Liver (tissue), 8 donors: ENCODE measurements at regions not wholly inside any gene's neighbourhood (a gene's known extent, or its start where the extent isn't known, plus 50 kb on each side); places are given as distances from the start of the nearest gene placed in this dataset.

Source experiments
- DNase-seq: peaks from one replicate; pipeline ENCODE4 v3.0.0-alpha.2; 2017; ENCODE audit warnings: low spot score
- H3K27ac ChIP-seq, 2 donors: one replicate each; pipeline ENCODE4 v1.7.0; 2013; ENCODE audit warnings: inconsistent platforms in 2 of 2, low read length in 2 of 2, control low read depth in 1 of 2, low read depth in 1 of 2, mild to moderate bottlenecking in 1 of 2
- H3K27me3 ChIP-seq, 4 donors: one replicate each; pipeline versions ENCODE4 v1.6.1 to v1.7.0; 2013; ENCODE audit warnings: low read length in 3 of 4, inconsistent platforms in 1 of 4, mild to moderate bottlenecking in 1 of 4, moderate library complexity in 1 of 4; ENCODE audit not compliant: control insufficient read depth in 4 of 4, insufficient read depth in 4 of 4
- H3K36me3 ChIP-seq, 4 donors: one replicate each; pipeline versions ENCODE4 v1.6.1 to v1.7.0; 2013; ENCODE audit warnings: low read length in 3 of 4, mild to moderate bottlenecking in 3 of 4, low read depth in 1 of 4, moderate library complexity in 1 of 4; ENCODE audit not compliant: control insufficient read depth in 4 of 4, insufficient read depth in 3 of 4
- H3K4me1 ChIP-seq, 4 donors: one replicate each; pipeline versions ENCODE4 v1.6.1 to v1.7.0; 2013; ENCODE audit warnings: low read length in 3 of 4, mild to moderate bottlenecking in 3 of 4, moderate library complexity in 1 of 4; ENCODE audit not compliant: control insufficient read depth in 4 of 4, insufficient read depth in 4 of 4
- H3K4me3 ChIP-seq, 3 donors: one replicate each; pipeline versions ENCODE4 v1.6.1 to v1.7.0; 2013; ENCODE audit warnings: low read length in 3 of 3, control low read depth in 1 of 3, low read depth in 1 of 3, mild to moderate bottlenecking in 1 of 3
- H3K9ac ChIP-seq, 2 donors: one replicate each; pipeline ENCODE4 v1.7.0; 2013; ENCODE audit warnings: low read length in 2 of 2, mild to moderate bottlenecking in 2 of 2, moderate library complexity in 2 of 2, control low read depth in 1 of 2, low read depth in 1 of 2
- H3K9me3 ChIP-seq, 4 donors: one replicate each; pipeline versions ENCODE4 v1.6.1 to v1.7.0; 2013; ENCODE audit warnings: low read length in 3 of 4; ENCODE audit not compliant: control insufficient read depth in 4 of 4
- EGR1 ChIP-seq, 2 donors: IDR thresholded peaks; 2 replicates each; pipeline ENCODE4 v1.6.1; 2016 to 2018; ENCODE audit warnings: antibody characterized with exemption in 2 of 2, low read depth in 2 of 2
- FOXA1 ChIP-seq: IDR thresholded peaks from 2 replicates; pipeline ENCODE4 v1.6.1; 2016; ENCODE audit warnings: antibody characterized with exemption
- FOXA2 ChIP-seq: IDR thresholded peaks from 2 replicates; pipeline ENCODE4 v1.6.1; 2016; ENCODE audit warnings: antibody characterized with exemption
- GABPA ChIP-seq, 2 donors: IDR thresholded peaks in 1 of 2; conservative IDR thresholded peaks in 1 of 2; 2 replicates each; pipeline ENCODE4 v1.6.1; 2016; ENCODE audit warnings: antibody characterized with exemption in 2 of 2, mild to moderate bottlenecking in 1 of 2, moderate library complexity in 1 of 2
- HNF4A ChIP-seq, 2 donors: conservative IDR thresholded peaks; 2 replicates each; pipeline ENCODE4 v1.6.1; 2016; ENCODE audit warnings: antibody characterized with exemption in 2 of 2, mild to moderate bottlenecking in 2 of 2
- HNF4G ChIP-seq: IDR thresholded peaks from 2 replicates; pipeline ENCODE4 v1.6.1; 2016; ENCODE audit warnings: antibody characterized with exemption
- JUND ChIP-seq, 2 donors: IDR thresholded peaks; 2 replicates each; pipeline ENCODE4 v1.6.1; 2016; ENCODE audit warnings: antibody characterized with exemption in 2 of 2
- NR2F2 ChIP-seq: IDR thresholded peaks from 2 replicates; pipeline ENCODE4 v1.6.1; 2016; ENCODE audit warnings: antibody characterized with exemption
- RAD21 ChIP-seq, 2 donors: IDR thresholded peaks; 2 replicates each; pipeline ENCODE4 v1.6.1; 2016; ENCODE audit warnings: antibody characterized with exemption in 2 of 2, mild to moderate bottlenecking in 2 of 2
- RXRA ChIP-seq, 2 donors: IDR thresholded peaks; 2 replicates each; pipeline ENCODE4 v1.6.1; 2017 to 2018; ENCODE audit warnings: antibody characterized with exemption in 2 of 2, mild to moderate bottlenecking in 1 of 2
- SP1 ChIP-seq: IDR thresholded peaks from 2 replicates; pipeline ENCODE4 v1.6.1; 2018; ENCODE audit warnings: antibody characterized with exemption, mild to moderate bottlenecking
- TAF1 ChIP-seq: conservative IDR thresholded peaks from 2 replicates; pipeline ENCODE4 v1.6.1; 2016; ENCODE audit warnings: antibody characterized with exemption, mild to moderate bottlenecking
- YY1 ChIP-seq: IDR thresholded peaks from 2 replicates; pipeline ENCODE4 v1.6.1; 2016; ENCODE audit warnings: antibody characterized with exemption, mild to moderate bottlenecking
- WGBS: extraction: QIAGEN DNeasy Blood & Tissue Kit; methylation state at CpG from one replicate; pipeline ENCODE4 v1.1.7; 2013; 5-methylcytosine and 5-hydroxymethylcytosine counted together
- TF ChIP-seq, protein P1 (sequence below): IDR thresholded peaks from 2 replicates; pipeline ENCODE4 v1.6.1; 2016; ENCODE audit warnings: antibody characterized with exemption
- TF ChIP-seq, protein P2 (sequence below): IDR thresholded peaks from 2 replicates; pipeline ENCODE4 v1.6.1; 2016; ENCODE audit warnings: antibody characterized with exemption
- TF ChIP-seq, protein P3 (sequence below): IDR thresholded peaks from 2 replicates; pipeline ENCODE4 v1.6.1; 2016; ENCODE audit warnings: antibody characterized with exemption, mild to moderate bottlenecking
- TF ChIP-seq, protein P4 (sequence below): IDR thresholded peaks from 2 replicates; pipeline ENCODE4 v1.6.1; 2016; ENCODE audit warnings: antibody characterized with exemption
- TF ChIP-seq, protein P5 (sequence below): fragments of 150-350 bp; IDR thresholded peaks from 2 replicates; pipeline ENCODE4 v1.5.1; 2017; ENCODE audit warnings: improper control_type of control experiment, low read depth, low read length; ENCODE audit not compliant: missing input control
- donor health status: healthy.
- donor health status: healthy.
- donor health status: healthy.
- donor health status: healthy.
- donor health status: healthy.

DNA sequence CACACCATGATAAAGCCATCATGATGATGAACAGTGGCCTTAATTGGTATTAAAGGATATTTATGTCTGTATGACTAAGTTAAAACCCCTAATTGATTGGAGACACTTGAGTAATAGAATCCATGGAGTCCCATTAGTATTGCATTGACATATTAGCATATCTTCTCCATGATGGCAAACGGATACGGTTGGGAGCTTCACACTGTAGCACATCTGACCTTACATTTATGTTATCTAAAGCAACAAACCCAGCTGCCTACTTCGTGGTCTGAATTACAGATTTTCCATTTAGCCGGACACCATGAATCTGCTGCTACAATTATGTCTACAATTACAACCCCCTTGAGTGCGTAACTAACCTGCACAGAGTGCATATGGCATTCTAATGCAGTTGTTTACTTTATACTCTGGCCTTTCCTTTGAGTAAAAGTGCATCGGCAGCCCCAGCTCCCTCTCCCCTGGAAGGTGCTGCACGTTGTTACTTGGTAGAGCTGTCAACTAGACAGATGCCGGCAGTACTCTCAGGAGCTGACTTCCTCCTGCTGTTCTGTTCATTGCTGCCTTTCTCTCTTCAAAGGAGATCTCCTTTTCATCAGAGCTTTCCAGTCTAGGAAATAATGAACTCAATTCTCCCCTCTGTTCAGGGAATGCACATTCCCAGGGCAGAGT is 92.1 kb downstream of the LRRC30 start:
- 49% methylated on average over 8 of the region's 8 CpGs for WGBS
- Histone ChIP-seq H3K9ac (no peak overlapping the region), H3K4me3 (no peak overlapping the region), H3K27me3 (no peaks in the 10 kb centered on the region), H3K9me3 (no peaks in the 10 kb centered on the region), H3K27ac (no peak overlapping the region), H3K36me3 (no peaks in the 10 kb centered on the region), H3K4me1 (no peaks in the 10 kb centered on the region)
- TF ChIP-seq RXRA (IDR thresholded peaks at IDR 0.05), result no peak
- no peak for TF ChIP-seq SP1
- no peak for TF ChIP-seq HNF4A (conservative IDR thresholded peaks at IDR 0.05)
- no peak for TF ChIP-seq TAF1
- TF ChIP-seq, protein P1, sequence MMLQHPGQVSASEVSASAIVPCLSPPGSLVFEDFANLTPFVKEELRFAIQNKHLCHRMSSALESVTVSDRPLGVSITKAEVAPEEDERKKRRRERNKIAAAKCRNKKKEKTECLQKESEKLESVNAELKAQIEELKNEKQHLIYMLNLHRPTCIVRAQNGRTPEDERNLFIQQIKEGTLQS, result no peak
- TF ChIP-seq, protein P2, sequence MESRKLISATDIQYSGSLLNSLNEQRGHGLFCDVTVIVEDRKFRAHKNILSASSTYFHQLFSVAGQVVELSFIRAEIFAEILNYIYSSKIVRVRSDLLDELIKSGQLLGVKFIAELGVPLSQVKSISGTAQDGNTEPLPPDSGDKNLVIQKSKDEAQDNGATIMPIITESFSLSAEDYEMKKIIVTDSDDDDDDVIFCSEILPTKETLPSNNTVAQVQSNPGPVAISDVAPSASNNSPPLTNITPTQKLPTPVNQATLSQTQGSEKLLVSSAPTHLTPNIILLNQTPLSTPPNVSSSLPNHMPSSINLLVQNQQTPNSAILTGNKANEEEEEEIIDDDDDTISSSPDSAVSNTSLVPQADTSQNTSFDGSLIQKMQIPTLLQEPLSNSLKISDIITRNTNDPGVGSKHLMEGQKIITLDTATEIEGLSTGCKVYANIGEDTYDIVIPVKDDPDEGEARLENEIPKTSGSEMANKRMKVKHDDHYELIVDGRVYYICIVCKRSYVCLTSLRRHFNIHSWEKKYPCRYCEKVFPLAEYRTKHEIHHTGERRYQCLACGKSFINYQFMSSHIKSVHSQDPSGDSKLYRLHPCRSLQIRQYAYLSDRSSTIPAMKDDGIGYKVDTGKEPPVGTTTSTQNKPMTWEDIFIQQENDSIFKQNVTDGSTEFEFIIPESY, result no peak
- TF ChIP-seq NR2F2, result no peak
- TF ChIP-seq, protein P3, sequence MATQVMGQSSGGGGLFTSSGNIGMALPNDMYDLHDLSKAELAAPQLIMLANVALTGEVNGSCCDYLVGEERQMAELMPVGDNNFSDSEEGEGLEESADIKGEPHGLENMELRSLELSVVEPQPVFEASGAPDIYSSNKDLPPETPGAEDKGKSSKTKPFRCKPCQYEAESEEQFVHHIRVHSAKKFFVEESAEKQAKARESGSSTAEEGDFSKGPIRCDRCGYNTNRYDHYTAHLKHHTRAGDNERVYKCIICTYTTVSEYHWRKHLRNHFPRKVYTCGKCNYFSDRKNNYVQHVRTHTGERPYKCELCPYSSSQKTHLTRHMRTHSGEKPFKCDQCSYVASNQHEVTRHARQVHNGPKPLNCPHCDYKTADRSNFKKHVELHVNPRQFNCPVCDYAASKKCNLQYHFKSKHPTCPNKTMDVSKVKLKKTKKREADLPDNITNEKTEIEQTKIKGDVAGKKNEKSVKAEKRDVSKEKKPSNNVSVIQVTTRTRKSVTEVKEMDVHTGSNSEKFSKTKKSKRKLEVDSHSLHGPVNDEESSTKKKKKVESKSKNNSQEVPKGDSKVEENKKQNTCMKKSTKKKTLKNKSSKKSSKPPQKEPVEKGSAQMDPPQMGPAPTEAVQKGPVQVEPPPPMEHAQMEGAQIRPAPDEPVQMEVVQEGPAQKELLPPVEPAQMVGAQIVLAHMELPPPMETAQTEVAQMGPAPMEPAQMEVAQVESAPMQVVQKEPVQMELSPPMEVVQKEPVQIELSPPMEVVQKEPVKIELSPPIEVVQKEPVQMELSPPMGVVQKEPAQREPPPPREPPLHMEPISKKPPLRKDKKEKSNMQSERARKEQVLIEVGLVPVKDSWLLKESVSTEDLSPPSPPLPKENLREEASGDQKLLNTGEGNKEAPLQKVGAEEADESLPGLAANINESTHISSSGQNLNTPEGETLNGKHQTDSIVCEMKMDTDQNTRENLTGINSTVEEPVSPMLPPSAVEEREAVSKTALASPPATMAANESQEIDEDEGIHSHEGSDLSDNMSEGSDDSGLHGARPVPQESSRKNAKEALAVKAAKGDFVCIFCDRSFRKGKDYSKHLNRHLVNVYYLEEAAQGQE, result no peak
- no peak for TF ChIP-seq FOXA2
- TF ChIP-seq EGR1 (IDR thresholded peaks at IDR 0.05; ENCODE audit: low read depth in 2 of 2), result no peak
- TF ChIP-seq, protein P4, sequence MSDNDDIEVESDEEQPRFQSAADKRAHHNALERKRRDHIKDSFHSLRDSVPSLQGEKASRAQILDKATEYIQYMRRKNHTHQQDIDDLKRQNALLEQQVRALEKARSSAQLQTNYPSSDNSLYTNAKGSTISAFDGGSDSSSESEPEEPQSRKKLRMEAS, result no peak
- no peak for TF ChIP-seq RAD21 (IDR thresholded peaks at IDR 0.05)
- TF ChIP-seq JUND (IDR thresholded peaks at IDR 0.05), result no peak
- TF ChIP-seq YY1, result no peak
- TF ChIP-seq FOXA1, result no peak
- TF ChIP-seq GABPA (IDR thresholded peaks at IDR 0.05 in 1 of 2, conservative IDR thresholded peaks at IDR 0.05 in 1 of 2), result no peak
- TF ChIP-seq, protein P5, sequence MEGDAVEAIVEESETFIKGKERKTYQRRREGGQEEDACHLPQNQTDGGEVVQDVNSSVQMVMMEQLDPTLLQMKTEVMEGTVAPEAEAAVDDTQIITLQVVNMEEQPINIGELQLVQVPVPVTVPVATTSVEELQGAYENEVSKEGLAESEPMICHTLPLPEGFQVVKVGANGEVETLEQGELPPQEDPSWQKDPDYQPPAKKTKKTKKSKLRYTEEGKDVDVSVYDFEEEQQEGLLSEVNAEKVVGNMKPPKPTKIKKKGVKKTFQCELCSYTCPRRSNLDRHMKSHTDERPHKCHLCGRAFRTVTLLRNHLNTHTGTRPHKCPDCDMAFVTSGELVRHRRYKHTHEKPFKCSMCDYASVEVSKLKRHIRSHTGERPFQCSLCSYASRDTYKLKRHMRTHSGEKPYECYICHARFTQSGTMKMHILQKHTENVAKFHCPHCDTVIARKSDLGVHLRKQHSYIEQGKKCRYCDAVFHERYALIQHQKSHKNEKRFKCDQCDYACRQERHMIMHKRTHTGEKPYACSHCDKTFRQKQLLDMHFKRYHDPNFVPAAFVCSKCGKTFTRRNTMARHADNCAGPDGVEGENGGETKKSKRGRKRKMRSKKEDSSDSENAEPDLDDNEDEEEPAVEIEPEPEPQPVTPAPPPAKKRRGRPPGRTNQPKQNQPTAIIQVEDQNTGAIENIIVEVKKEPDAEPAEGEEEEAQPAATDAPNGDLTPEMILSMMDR, result no peak
- no peak for TF ChIP-seq HNF4G
- DNase-seq, result no peak
